T-helper 17 cell (primary cell): ENCODE measurements at regions not wholly inside any gene's neighbourhood (a gene's known extent, or its start where the extent isn't known, plus 50 kb on each side); places are given as distances from the start of the nearest gene placed in this dataset.
"Not testable (repeated sequence)": the region's sequence is repeated elsewhere in the genome, so short reads cannot be mapped to it uniquely, and the experiment has no call there.

Experiments used
- ATAC-seq: fragments of 150-1000 bp; cut with Tn5 transposase; 2 replicates; pipeline ENCODE4 v1.10.0; 2021; ENCODE audit warnings: mild to moderate bottlenecking, moderate library complexity
- DNase-seq, 3 donors: peaks; one replicate each; pipeline versions ENCODE4 v3.0.0 to v3.0.0-alpha.2; 2020 to 2021
- H3K9me3 ChIP-seq: one replicate; pipeline ENCODE4 v1.7.0; 2013; ENCODE audit warnings: low read length, mild to moderate bottlenecking; ENCODE audit not compliant: control insufficient read depth, poor library complexity, severe bottlenecking
- H3K27ac Mint-ChIP-seq: one replicate; pipeline ENCODE4 v1.8.0; 2022; ENCODE audit warnings: mild to moderate bottlenecking, moderate library complexity, mixed read lengths
- H3K27me3 Mint-ChIP-seq: one replicate; pipeline ENCODE4 v1.8.0; 2022; ENCODE audit warnings: mixed read lengths
- H3K36me3 Mint-ChIP-seq: one replicate; pipeline ENCODE4 v1.8.0; 2022; ENCODE audit warnings: low read depth, mixed read lengths
- H3K4me1 Mint-ChIP-seq: one replicate; pipeline ENCODE4 v1.8.0; 2022; ENCODE audit warnings: mild to moderate bottlenecking, mixed read lengths
- H3K4me3 Mint-ChIP-seq: one replicate; pipeline ENCODE4 v1.8.0; 2022; ENCODE audit warnings: mild to moderate bottlenecking, moderate library complexity, mixed read lengths

DNA sequence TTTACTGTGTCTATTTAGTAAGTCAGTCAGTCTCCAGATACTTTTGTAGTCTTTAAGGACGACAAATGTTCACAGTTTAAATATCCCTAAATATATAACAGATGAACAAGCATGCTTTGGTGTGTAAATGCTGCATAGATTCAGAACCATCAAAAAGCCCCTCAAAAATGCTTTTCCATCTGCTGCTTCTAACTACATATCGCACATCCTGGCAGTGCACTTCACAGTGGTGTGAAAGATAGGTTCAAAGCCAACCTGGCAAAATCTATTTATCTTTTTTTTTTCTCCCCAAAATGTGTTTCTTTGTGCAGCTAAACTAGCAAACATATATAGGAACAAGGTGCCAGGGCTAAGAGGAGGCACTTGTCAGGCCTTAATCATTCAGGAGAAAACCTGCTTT lies 753.8 kb downstream of the PLCL1 start:
- no peaks in the 10 kb centered on the region for H3K9me3 ChIP-seq
- ATAC-seq, result no peak
- H3K36me3 Mint-ChIP-seq, result no peaks in the 10 kb centered on the region
- H3K27me3 Mint-ChIP-seq, result no peaks in the 10 kb centered on the region
- no peak for DNase-seq
- H3K27ac Mint-ChIP-seq, result no peak overlapping the region
- H3K4me1 Mint-ChIP-seq, result no peaks in the 10 kb centered on the region
- no peak overlapping the region for H3K4me3 Mint-ChIP-seq

DNA sequence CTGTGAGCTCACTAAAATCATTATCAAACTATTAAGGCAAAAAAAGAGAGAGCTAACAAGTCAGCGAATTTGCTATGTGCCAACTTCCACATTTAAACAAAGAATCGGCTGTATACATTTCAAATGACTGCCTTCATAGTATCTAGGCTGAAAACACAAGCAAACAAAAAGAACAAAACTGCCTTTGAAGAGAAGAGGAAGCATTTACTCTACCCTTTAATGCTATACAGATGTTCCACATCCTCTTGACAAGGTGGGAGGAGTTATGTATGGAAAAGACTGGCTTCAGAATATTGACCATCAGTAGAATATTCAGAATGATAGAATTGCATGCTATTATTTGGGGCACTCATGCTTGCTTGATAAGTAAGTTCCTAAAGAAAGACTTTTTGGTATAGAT lies 741.7 kb downstream of the PLCL1 start:
- Mint-ChIP-seq H3K27me3 (peaks cover 9% of the 10 kb centered on the region), H3K4me3 (no peak overlapping the region), H3K36me3 (no peaks in the 10 kb centered on the region), H3K4me1 (no peaks in the 10 kb centered on the region), H3K27ac (no peak overlapping the region)
- ATAC-seq (no peak), DNase-seq (no peak)
- no peaks in the 10 kb centered on the region for H3K9me3 ChIP-seq

DNA sequence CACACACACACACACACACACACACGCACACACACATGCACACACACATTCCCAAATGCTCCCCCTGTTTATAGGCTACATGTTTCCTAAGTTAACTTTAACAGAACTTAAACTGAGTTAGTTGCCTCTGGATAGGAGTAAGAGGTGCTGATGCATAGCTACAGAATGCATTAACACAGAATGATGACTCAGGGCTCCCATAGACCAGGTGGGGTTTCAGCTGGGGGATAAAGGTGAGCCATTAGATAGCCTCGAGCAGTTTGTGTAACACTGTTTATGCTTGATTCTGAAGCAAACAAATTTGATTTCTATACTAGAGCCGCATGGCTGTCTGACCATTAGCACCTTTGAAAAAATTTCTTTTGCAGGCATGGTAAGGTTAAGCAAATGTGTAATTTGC lies 741.0 kb downstream of the PLCL1 start:
- Mint-ChIP-seq H3K4me3 (no peak overlapping the region), H3K27ac (no peak overlapping the region), H3K36me3 (no peaks in the 10 kb centered on the region), H3K4me1 (no peaks in the 10 kb centered on the region), H3K27me3 (peaks cover 16% of the 10 kb centered on the region)
- ATAC-seq, result no peak
- no peak for DNase-seq
- no peaks in the 10 kb centered on the region for H3K9me3 ChIP-seq

DNA sequence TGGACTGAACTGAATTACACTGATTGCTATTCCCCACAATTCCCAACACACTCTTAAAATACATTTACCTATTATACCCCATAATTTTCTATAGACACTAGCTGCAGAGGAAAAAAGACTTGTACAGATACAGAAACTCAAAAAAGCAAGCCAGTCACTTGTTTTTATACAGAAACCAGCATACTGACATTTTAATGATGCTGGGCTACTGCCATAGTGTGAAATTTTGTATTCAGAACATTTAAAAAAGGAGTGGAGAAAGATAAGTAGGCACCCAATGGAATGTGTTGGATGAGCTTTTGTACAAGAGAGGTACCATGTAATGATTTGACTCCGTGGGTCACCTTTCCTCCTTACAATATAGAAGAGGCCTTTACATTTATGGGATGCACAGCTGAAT lies 740.1 kb downstream of the PLCL1 start:
- no peak for DNase-seq
- ATAC-seq, result no peak
- H3K4me1 Mint-ChIP-seq, result no peaks in the 10 kb centered on the region
- H3K27me3 Mint-ChIP-seq, result peaks cover 18% of the 10 kb centered on the region
- no peaks in the 10 kb centered on the region for H3K9me3 ChIP-seq
- no peak overlapping the region for H3K4me3 Mint-ChIP-seq
- no peak overlapping the region for H3K27ac Mint-ChIP-seq
- H3K36me3 Mint-ChIP-seq, result no peaks in the 10 kb centered on the region

DNA sequence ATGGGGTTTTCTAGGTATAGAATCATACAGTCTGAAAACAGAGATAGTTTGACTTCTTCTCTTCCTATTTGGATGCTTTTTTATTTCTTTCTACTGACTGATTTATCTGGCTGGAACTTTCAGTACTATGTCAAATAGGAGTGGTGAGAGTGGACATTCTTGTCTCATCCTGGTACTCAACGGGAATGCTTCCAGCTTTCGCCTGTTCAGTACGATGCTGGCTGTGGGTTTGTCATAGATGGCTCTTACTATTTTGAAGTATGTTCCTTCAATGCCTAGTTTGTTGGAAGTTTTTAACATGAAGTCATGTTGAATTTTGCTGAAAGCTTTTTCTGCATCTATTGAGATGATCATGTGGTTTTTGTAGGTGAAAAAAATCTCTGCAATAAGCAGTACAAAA lies 730.4 kb downstream of the PLCL1 start:
- H3K27me3 Mint-ChIP-seq, result no peaks in the 10 kb centered on the region
- H3K9me3 ChIP-seq, result no peaks in the 10 kb centered on the region
- no peak overlapping the region for H3K27ac Mint-ChIP-seq
- DNase-seq (no peak), ATAC-seq (no peak)
- H3K4me3 Mint-ChIP-seq, result no peak overlapping the region
- no peaks in the 10 kb centered on the region for H3K4me1 Mint-ChIP-seq
- H3K36me3 Mint-ChIP-seq, result no peaks in the 10 kb centered on the region

DNA sequence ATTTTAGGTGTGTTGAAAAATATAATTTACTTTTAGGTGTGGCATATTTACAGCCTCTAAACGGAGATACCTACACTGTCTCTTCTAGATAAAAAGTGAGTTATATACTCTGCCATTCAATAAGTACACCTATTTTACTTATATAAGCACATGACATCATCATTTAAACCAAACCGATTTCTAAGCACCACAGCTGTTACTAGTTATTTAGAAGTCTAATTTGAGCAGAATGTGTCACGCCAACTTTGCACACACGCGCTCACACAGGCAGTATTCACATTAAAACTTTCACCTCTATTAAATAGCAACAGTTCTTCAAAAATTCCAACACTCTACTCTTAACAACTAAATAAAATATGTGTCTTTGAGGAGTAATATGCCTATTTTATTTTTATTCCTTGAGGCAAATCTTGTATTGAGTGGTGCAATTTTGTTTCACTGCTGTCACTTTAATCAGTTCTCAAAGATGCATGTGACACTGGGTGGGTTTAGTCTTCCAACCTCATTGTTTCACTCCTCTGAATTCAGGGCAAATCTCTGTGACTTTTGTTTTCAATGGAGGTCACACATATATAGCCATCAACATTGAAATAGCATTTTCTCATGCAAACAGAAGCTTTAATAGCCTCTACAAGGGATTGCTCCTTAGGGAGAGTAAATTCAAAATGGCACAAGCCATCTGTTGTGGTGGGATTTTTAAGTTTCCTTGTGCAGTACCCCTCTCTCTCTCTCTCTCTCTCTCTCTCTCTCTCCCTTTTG lies 721.0 kb downstream of the PLCL1 start:
- ATAC-seq (no peak), DNase-seq (no peak)
- H3K9me3 ChIP-seq, result no peaks in the 10 kb centered on the region
- no peaks in the 10 kb centered on the region for H3K4me1 Mint-ChIP-seq
- H3K27ac Mint-ChIP-seq, result no peak overlapping the region
- H3K36me3 Mint-ChIP-seq, result no peaks in the 10 kb centered on the region
- peaks cover 10% of the 10 kb centered on the region for H3K27me3 Mint-ChIP-seq
- no peak overlapping the region for H3K4me3 Mint-ChIP-seq

DNA sequence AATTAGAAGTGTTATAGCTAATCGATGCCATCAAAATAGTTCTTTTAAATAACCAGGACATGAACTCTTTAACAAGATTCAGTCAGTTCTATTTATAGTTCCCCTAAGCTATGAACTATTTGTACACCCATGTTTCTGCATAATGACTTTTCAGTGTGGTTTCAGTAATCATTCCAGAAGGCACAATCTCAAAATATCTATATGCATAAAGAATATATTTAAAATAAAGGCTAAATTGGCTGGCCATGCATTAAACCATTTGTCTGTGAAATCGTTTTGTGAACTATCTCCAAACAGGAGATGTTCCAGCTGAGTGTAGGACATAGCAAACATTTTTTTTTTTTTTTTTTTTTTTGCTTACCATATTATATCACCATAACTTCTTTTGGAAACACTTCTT lies 719.3 kb downstream of the PLCL1 start:
- Mint-ChIP-seq H3K4me3 (no peak overlapping the region), H3K27me3 (peaks cover 16% of the 10 kb centered on the region), H3K27ac (no peak overlapping the region), H3K4me1 (no peaks in the 10 kb centered on the region), H3K36me3 (no peaks in the 10 kb centered on the region)
- no peak for DNase-seq
- ATAC-seq, result no peak
- H3K9me3 ChIP-seq, result no peaks in the 10 kb centered on the region

DNA sequence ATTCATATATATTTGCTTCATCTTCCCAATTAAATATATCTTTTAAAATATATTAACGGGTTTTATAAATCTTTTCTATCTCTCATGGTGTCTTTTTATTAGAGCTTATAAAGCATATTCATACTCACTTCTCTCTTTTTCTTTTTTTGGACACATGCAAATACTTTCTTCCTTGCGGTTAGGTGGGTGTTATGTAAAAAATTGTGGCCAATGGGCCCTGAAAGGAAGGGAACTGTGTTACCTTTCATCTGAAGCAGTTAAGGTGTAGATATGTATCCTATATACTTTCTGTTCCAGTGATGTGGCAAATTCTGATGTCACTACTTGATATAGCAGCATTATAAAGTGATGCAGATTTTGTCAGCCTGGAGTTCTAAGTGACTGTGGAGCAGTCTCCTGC lies 714.5 kb downstream of the PLCL1 start:
- Mint-ChIP-seq H3K36me3 (no peaks in the 10 kb centered on the region), H3K27me3 (peaks cover 16% of the 10 kb centered on the region), H3K27ac (no peak overlapping the region), H3K4me1 (no peaks in the 10 kb centered on the region), H3K4me3 (no peak overlapping the region)
- ATAC-seq (no peak), DNase-seq (no peak)
- H3K9me3 ChIP-seq, result no peaks in the 10 kb centered on the region

DNA sequence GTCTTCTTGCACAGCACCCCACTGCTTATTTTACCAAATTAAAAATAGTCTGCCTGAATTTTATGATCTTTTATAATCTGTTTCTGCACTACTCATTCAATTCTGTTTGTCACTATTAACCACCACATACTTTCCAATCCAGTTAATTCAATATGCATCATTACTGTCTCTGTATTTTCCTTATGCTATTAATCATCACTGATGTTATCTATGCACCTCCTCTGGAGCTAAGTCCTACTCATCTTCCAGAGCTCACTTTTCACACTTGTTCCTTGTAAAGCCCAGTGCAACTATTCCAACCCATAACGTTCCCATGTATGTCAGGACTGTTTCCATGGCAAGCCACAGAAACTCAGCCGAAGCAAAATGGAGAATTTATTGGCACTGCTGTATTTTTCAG lies 713.6 kb downstream of the PLCL1 start:
- DNase-seq (no peak), ATAC-seq (no peak)
- Mint-ChIP-seq H3K27me3 (peaks cover 16% of the 10 kb centered on the region), H3K4me1 (no peaks in the 10 kb centered on the region), H3K4me3 (no peak overlapping the region), H3K36me3 (no peaks in the 10 kb centered on the region), H3K27ac (no peak overlapping the region)
- no peaks in the 10 kb centered on the region for H3K9me3 ChIP-seq

DNA sequence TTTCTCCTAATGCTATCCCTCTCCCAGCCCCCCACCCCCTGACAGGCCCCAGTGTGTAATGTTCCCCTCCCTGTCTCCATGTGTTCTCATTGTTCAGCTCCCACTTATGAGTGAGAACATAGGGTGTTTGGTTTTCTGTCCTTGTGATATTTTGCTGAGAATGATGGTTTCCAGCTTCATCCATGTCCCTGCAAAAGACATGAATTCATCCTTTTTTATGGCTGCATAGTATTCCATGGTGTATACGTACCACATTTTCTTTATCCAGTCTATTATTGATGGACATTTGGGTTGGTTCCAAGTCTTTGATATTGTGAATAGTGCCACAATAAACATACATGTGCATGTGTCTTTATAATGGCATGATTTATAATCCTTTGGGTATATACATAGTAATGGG lies 704.2 kb downstream of the PLCL1 start:
- H3K36me3 Mint-ChIP-seq, H3K4me1 Mint-ChIP-seq, H3K27me3 Mint-ChIP-seq, ATAC-seq, DNase-seq, H3K27ac Mint-ChIP-seq, H3K9me3 ChIP-seq, H3K4me3 Mint-ChIP-seq: not testable (repeated sequence)

DNA sequence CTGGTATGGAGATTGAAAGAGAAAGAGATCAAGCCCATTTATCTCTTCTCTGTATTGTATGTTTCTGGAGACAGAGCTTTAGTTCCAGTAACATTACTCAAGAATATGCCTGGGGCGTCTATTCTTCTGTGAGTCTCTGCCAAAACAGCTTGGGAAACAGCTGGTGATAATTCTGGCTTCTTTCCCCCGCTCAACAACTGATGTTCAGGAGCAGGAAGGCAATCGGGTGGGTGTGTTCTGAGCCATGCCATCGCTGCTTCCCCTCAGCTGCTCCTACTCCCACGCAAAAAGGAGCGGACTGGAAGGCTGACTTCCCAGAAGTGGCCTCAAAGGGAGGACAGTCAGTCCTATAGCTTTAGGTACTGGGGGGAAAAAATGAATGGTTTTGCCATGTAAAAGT lies 695.1 kb downstream of the PLCL1 start:
- no peak overlapping the region for H3K27ac Mint-ChIP-seq
- no peak for ATAC-seq
- H3K9me3 ChIP-seq, result peaks cover 2% of the 10 kb centered on the region
- H3K36me3 Mint-ChIP-seq, result no peaks in the 10 kb centered on the region
- no peak overlapping the region for H3K4me3 Mint-ChIP-seq
- H3K27me3 Mint-ChIP-seq, result peaks cover 9% of the 10 kb centered on the region
- H3K4me1 Mint-ChIP-seq, result no peaks in the 10 kb centered on the region
- no peak for DNase-seq

DNA sequence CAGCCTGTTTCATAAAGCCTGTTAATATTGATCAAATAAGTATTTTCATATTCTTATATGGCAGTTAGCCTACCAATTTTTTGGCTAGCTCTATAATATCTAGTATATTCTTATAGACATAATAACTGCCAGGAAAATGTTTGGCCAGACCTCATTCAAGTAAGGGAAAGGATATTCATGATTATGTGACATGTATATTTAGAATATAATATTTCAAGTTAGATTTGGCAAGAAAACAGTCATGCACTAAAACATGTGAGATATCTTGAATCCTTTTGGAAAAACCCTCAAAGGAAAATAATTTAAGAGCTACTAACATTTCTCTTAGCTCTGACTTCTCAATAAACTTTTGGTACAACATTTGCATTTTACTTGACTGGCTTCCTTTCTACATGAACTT lies 694.1 kb downstream of the PLCL1 start:
- ATAC-seq (no peak), DNase-seq (no peak)
- no peak overlapping the region for H3K4me3 Mint-ChIP-seq
- H3K36me3 Mint-ChIP-seq, result no peaks in the 10 kb centered on the region
- peaks cover 2% of the 10 kb centered on the region for H3K9me3 ChIP-seq
- H3K27ac Mint-ChIP-seq, result no peak overlapping the region
- peaks cover 9% of the 10 kb centered on the region for H3K27me3 Mint-ChIP-seq
- no peaks in the 10 kb centered on the region for H3K4me1 Mint-ChIP-seq

DNA sequence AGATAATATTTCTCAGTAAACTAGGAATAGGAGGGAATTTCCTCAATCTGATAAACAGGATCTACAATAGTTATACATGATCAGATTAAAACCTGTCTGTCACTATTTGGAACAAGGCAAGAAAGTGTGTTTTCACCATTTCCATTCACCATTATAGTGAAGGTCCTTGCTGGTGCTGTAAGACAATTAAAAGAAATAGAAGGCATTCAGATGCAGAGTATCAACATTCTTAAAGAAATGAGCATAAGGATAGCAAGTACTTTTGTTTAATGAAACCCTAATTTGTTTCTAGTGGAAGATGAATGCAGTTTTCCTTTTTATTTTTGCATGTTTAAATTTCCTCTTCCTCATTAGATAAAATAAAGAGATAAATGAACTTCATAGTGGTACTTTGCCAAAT lies 693.7 kb downstream of the PLCL1 start:
- ATAC-seq (no peak), DNase-seq (no peak)
- no peaks in the 10 kb centered on the region for H3K4me1 Mint-ChIP-seq
- H3K27ac Mint-ChIP-seq, result no peak overlapping the region
- peaks cover 9% of the 10 kb centered on the region for H3K27me3 Mint-ChIP-seq
- H3K9me3 ChIP-seq, result peaks cover 2% of the 10 kb centered on the region
- no peak overlapping the region for H3K4me3 Mint-ChIP-seq
- no peaks in the 10 kb centered on the region for H3K36me3 Mint-ChIP-seq

DNA sequence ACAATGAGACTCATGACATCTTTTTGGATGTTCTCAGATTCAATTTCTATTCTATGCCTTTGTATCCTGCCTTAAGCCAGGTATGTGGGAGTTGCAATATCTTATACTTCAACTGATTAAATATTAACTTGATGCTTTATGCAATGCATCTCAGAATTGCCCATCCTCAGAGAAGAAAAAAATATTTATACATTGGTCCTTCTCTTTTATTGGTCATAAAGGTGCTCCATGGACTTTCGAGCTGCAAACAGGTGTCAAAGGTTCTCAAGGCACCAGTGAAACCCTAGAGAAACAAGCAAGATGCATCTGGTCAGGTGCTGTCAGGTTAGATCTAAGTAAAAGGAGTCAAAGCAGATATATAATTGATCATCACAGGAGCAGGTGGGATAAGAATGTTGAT lies 690.5 kb downstream of the PLCL1 start:
- Mint-ChIP-seq H3K27me3 (peaks cover 9% of the 10 kb centered on the region), H3K36me3 (no peaks in the 10 kb centered on the region), H3K4me3 (no peak overlapping the region), H3K4me1 (no peaks in the 10 kb centered on the region), H3K27ac (no peak overlapping the region)
- no peak for DNase-seq
- ATAC-seq, result no peak
- H3K9me3 ChIP-seq, result no peaks in the 10 kb centered on the region
